Chondrocyte (in vitro differentiated cells): ENCODE measurements at regions not wholly inside any gene's neighbourhood (a gene's known extent, or its start where the extent isn't known, plus 50 kb on each side); places are given as distances from the start of the nearest gene placed in this dataset.

Source experiments
- DNase-seq: peaks from one replicate; pipeline ENCODE4 v3.0.0; 2021; ENCODE audit warnings: mixed read lengths, low spot score
- H3K27ac Mint-ChIP-seq: one replicate; pipeline ENCODE4 v1.8.0; 2021; ENCODE audit warnings: mild to moderate bottlenecking, moderate library complexity, mixed read lengths; ENCODE audit not compliant: unreplicated experiment
- H3K27me3 Mint-ChIP-seq: 2 replicates; pipeline ENCODE4 v1.8.0; 2021; ENCODE audit warnings: low read depth, mixed read lengths
- H3K36me3 Mint-ChIP-seq: 2 replicates; pipeline ENCODE4 v1.8.0; 2021; ENCODE audit warnings: low read depth, mixed read lengths
- H3K4me1 Mint-ChIP-seq: 2 replicates; pipeline ENCODE4 v1.8.0; 2021; ENCODE audit warnings: low read depth, mild to moderate bottlenecking, mixed read lengths
- H3K4me3 Mint-ChIP-seq: one replicate; pipeline ENCODE4 v1.8.0; 2021; ENCODE audit warnings: mild to moderate bottlenecking, moderate library complexity, mixed read lengths; ENCODE audit not compliant: unreplicated experiment
- H3K9me3 Mint-ChIP-seq: 2 replicates; pipeline ENCODE4 v1.8.0; 2021; ENCODE audit warnings: low read depth, mixed read lengths
- TF ChIP-seq, protein P1 (sequence below): fragments of 200-600 bp; sonication (generic); IDR thresholded peaks from 2 replicates; pipeline ENCODE4 v1.5.0; 2021; ENCODE audit warnings: antibody characterized with exemption, mild to moderate bottlenecking, moderate library complexity

DNA sequence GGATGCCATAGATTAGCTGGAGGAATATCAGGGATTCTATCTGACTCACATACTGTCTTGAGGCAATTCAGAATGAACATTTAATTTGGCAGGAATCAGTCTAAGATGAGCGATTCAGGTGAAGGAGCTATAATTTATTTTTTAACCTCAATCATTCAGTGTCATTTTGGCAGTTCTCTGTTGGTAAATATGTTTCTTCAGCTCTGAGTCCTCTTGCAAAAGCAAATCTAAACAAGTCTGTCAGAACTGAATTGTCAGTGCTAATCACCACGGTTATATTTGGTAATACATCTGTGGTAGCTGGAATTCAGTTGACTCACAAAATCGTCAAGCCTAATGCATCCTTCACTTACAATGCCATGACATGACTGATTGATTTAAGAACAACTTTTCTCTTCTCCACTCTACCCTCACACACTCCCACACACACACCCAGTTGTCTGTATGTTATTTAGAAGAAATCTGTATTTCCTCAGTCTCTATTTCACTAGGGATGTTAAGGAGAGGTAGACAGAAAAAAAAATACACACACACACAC, 516.6 kb upstream of the NXPH2 start:
- no peaks in the 10 kb centered on the region for H3K36me3 Mint-ChIP-seq
- no peaks in the 10 kb centered on the region for H3K4me1 Mint-ChIP-seq
- H3K27ac Mint-ChIP-seq, result no peak overlapping the region
- H3K4me3 Mint-ChIP-seq, result no peak overlapping the region
- TF ChIP-seq, protein P1, sequence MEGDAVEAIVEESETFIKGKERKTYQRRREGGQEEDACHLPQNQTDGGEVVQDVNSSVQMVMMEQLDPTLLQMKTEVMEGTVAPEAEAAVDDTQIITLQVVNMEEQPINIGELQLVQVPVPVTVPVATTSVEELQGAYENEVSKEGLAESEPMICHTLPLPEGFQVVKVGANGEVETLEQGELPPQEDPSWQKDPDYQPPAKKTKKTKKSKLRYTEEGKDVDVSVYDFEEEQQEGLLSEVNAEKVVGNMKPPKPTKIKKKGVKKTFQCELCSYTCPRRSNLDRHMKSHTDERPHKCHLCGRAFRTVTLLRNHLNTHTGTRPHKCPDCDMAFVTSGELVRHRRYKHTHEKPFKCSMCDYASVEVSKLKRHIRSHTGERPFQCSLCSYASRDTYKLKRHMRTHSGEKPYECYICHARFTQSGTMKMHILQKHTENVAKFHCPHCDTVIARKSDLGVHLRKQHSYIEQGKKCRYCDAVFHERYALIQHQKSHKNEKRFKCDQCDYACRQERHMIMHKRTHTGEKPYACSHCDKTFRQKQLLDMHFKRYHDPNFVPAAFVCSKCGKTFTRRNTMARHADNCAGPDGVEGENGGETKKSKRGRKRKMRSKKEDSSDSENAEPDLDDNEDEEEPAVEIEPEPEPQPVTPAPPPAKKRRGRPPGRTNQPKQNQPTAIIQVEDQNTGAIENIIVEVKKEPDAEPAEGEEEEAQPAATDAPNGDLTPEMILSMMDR, result no peak
- H3K27me3 Mint-ChIP-seq, result peaks cover 3% of the 10 kb centered on the region
- H3K9me3 Mint-ChIP-seq, result no peaks in the 10 kb centered on the region
- no peak for DNase-seq

DNA sequence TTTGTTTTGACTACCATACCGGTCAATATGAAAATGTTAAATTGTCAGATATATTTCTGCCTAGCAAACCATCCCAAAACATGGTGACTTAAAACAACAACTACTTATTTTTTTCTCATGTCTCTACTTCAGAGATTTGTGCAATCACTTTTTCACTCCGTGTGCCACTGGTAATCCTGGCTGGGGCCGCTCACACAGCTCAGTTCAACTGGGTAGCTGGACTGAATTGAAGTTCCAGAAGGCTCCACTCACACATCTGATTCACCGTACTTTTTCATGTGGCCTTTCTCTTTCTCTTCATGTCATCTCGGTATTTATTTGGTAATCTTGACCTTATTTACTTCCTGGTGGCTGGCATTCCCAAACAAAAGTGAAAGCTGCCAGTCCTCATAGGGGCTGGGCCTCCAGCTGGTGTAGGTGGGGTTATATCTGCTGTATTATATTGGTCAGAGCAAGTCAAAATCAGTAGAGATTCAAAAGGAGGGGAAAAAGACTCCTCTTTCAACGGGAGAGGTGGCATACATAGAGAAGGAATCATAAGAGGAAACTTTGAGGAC, 513.9 kb upstream of the NXPH2 start:
- no peak overlapping the region for H3K4me3 Mint-ChIP-seq

DNA sequence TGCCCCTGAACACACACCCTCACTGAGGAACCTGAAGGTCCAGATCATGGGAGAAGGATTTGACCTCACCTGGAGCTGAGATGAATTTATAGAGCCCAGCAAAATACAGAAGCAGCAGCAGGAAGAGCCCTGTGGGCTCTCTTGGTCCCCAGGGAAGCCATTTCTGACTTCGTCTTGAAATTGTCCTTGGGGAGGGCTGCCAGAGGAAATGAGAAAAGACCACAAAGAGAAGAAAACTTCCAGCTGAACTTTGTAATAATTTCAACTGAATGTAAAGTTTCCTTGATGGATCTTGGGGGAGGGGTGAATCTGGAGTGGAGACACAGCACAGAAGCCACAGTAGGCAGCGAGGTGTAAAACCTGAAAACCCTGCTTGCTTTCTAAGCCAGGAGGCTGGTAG, 500.9 kb upstream of the NXPH2 start:
- H3K4me1 Mint-ChIP-seq, result no peaks in the 10 kb centered on the region
- H3K27ac Mint-ChIP-seq, result no peak overlapping the region
- no peaks in the 10 kb centered on the region for H3K36me3 Mint-ChIP-seq
- TF ChIP-seq, protein P1, result no peak
- peaks cover 26% of the 10 kb centered on the region for H3K9me3 Mint-ChIP-seq
- peaks cover 3% of the 10 kb centered on the region for H3K27me3 Mint-ChIP-seq
- H3K4me3 Mint-ChIP-seq, result no peak overlapping the region
- DNase-seq, result no peak

More for the DNA sequence above, 513.9 kb upstream of the NXPH2 start:
- DNase-seq, result no peak
- no peaks in the 10 kb centered on the region for H3K4me1 Mint-ChIP-seq
- H3K27ac Mint-ChIP-seq, result no peak overlapping the region
- H3K36me3 Mint-ChIP-seq, result no peaks in the 10 kb centered on the region
- TF ChIP-seq, protein P1, result no peak
- no peaks in the 10 kb centered on the region for H3K9me3 Mint-ChIP-seq
- H3K27me3 Mint-ChIP-seq, result peaks cover 11% of the 10 kb centered on the region

DNA sequence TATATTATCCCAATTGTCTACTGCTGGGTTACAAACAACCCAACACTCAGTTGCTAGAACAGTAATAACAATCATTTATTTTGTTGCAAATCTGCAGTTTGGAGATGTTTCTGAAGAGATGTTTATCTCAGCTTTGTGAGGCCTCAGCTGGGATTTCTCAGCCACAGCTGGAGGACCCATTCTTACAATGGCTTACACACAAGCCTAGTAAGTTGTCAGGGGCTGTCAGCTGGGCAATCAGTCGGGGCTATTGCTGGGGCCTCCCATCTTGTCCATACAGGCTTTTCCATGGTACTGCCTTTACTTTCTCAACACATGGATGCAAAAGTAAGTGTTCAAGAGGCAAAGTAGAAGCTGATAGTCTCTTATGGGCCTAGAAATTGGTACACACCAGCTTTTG, 491.7 kb upstream of the NXPH2 start:
- Mint-ChIP-seq H3K27me3 (peaks cover 20% of the 10 kb centered on the region), H3K36me3 (no peaks in the 10 kb centered on the region), H3K27ac (no peak overlapping the region), H3K4me3 (no peak overlapping the region), H3K4me1 (no peaks in the 10 kb centered on the region), H3K9me3 (no peaks in the 10 kb centered on the region)
- TF ChIP-seq, protein P1, result no peak
- no peak for DNase-seq

DNA sequence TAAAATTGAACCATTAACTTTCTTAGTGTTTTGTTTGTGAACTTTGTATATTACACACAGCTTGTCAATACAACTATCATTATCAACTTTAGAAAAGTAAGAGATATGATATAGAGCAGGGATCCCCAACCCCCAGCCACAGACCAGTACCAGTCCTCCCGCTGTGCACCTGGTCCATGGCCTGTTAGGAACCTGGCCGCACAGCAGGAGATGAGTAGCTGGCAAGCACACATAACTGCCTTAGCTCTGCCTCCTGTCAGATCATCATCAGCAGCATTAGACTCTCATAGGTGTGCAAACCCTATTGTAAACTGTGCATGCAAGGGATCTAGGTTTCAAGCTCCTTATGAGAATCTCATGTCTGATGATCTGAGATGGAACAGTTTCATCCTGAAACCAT, 491.0 kb upstream of the NXPH2 start:
- TF ChIP-seq, protein P1, result no peak

More for the DNA sequence above, 491.0 kb upstream of the NXPH2 start:
- no peak for DNase-seq
- H3K36me3 Mint-ChIP-seq, result no peaks in the 10 kb centered on the region
- no peak overlapping the region for H3K4me3 Mint-ChIP-seq
- H3K27ac Mint-ChIP-seq, result no peak overlapping the region
- H3K9me3 Mint-ChIP-seq, result no peaks in the 10 kb centered on the region
- H3K27me3 Mint-ChIP-seq, result peaks cover 24% of the 10 kb centered on the region
- H3K4me1 Mint-ChIP-seq, result no peaks in the 10 kb centered on the region
